WTC11 (cell line): ENCODE measurements at regions not wholly inside any gene's neighbourhood (a gene's known extent, or its start where the extent isn't known, plus 50 kb on each side); places are given as distances from the start of the nearest gene placed in this dataset.

Source experiments
- ATAC-seq: fragments of 200-7000 bp; cut with Tn5 transposase; 2 replicates; pipeline ENCODE4 v1.10.0; 2021; ENCODE audit warnings: mild to moderate bottlenecking, moderate library complexity
- CTCF ChIA-PET: fragments of 300-600 bp; sonication (Branson Sonifier 250); formaldehyde crosslinking; loops from one replicate; lab custom pipeline; 2021; ENCODE audit warnings: antibody characterized with exemption; lab: Charles Lee
- POLR2A ChIA-PET: fragments of 350-600 bp; sonication (Branson Sonifier 250); formaldehyde crosslinking; loops from one replicate; lab custom pipeline; 2021; ENCODE audit warnings: antibody characterized with exemption; lab: Charles Lee
- DNase-seq: peaks from one replicate; pipeline ENCODE4 v3.0.0; 2021; ENCODE audit warnings: low spot score
- H3K27ac Mint-ChIP-seq: 2 replicates; pipeline ENCODE4 v1.8.0; 2021; ENCODE audit warnings: mixed read lengths
- H3K27me3 Mint-ChIP-seq: 2 replicates; pipeline ENCODE4 v1.8.0; 2021; ENCODE audit warnings: low read depth, mild to moderate bottlenecking, moderate library complexity, mixed read lengths
- H3K36me3 Mint-ChIP-seq: 2 replicates; pipeline ENCODE4 v1.8.0; 2021; ENCODE audit warnings: mixed read lengths
- H3K4me1 Mint-ChIP-seq: 2 replicates; pipeline ENCODE4 v1.8.0; 2022; ENCODE audit warnings: mixed read lengths
- H3K4me3 Mint-ChIP-seq: 2 replicates; pipeline ENCODE4 v1.8.0; 2021; ENCODE audit warnings: mild to moderate bottlenecking, moderate library complexity, mixed read lengths
- H3K9me3 Mint-ChIP-seq: 2 replicates; pipeline ENCODE4 v1.8.0; 2021; ENCODE audit warnings: mixed read lengths
- CREM ChIP-seq: sonication (generic); formaldehyde crosslinking; IDR thresholded peaks from 2 replicates; pipeline ENCODE4 v1.8.1; 2022; ENCODE audit warnings: mild to moderate bottlenecking, missing genetic modification reagents, moderate library complexity
- FOXJ3 ChIP-seq: sonication (generic); formaldehyde crosslinking; IDR thresholded peaks from 2 replicates; pipeline ENCODE4 v1.9.0; 2021; ENCODE audit warnings: missing genetic modification reagents, mild to moderate bottlenecking, borderline replicate concordance
- FOXK1 ChIP-seq: sonication (generic); formaldehyde crosslinking; IDR thresholded peaks from 2 replicates; pipeline ENCODE4 v1.8.0; 2022; ENCODE audit warnings: mild to moderate bottlenecking, moderate library complexity, missing genetic modification reagents
- GABPB1 ChIP-seq: sonication (generic); formaldehyde crosslinking; IDR thresholded peaks from 2 replicates; pipeline ENCODE4 v1.8.1; 2023; ENCODE audit warnings: mild to moderate bottlenecking, missing genetic modification reagents
- KAT7 ChIP-seq: sonication (generic); formaldehyde crosslinking; IDR thresholded peaks from 2 replicates; pipeline ENCODE4 v1.8.1; 2023; ENCODE audit warnings: missing genetic modification reagents, mild to moderate bottlenecking, borderline replicate concordance
- MXD4 ChIP-seq: fragments of 250-450 bp; sonication (Bioruptor Pico); IDR thresholded peaks from 2 replicates; pipeline ENCODE4 v1.8.0; 2021; ENCODE audit warnings: mild to moderate bottlenecking, moderate library complexity, borderline replicate concordance
- NFATC4 ChIP-seq: fragments of 250-450 bp; sonication (Bioruptor Pico); IDR thresholded peaks from 2 replicates; pipeline ENCODE4 v1.9.0; 2021; ENCODE audit warnings: mild to moderate bottlenecking
- NFYB ChIP-seq: sonication (generic); formaldehyde crosslinking; conservative IDR thresholded peaks from 2 replicates; pipeline ENCODE4 v1.8.0; 2022; ENCODE audit warnings: low read depth, missing genetic modification reagents
- NR2C2 ChIP-seq: sonication (generic); formaldehyde crosslinking; IDR thresholded peaks from 2 replicates; pipeline ENCODE4 v1.8.0; 2022; ENCODE audit warnings: mild to moderate bottlenecking, missing genetic modification reagents
- OVOL2 ChIP-seq: fragments of 250-450 bp; sonication (Bioruptor Pico); IDR thresholded peaks from 2 replicates; pipeline ENCODE4 v1.9.0; 2021; ENCODE audit warnings: mild to moderate bottlenecking, borderline replicate concordance
- RORB ChIP-seq: fragments of 250-450 bp; sonication (Bioruptor Pico); IDR thresholded peaks from 2 replicates; pipeline ENCODE4 v1.9.0; 2021; ENCODE audit warnings: mild to moderate bottlenecking
- SMAD4 ChIP-seq: sonication (generic); formaldehyde crosslinking; IDR thresholded peaks from 2 replicates; pipeline ENCODE4 v1.8.0; 2022; ENCODE audit warnings: mild to moderate bottlenecking, missing genetic modification reagents
- TCF7 ChIP-seq: sonication (generic); formaldehyde crosslinking; IDR thresholded peaks from 2 replicates; pipeline ENCODE4 v1.8.0; 2022; ENCODE audit warnings: mild to moderate bottlenecking, low read depth, missing genetic modification reagents, moderate library complexity
- TEAD4 ChIP-seq: sonication (generic); formaldehyde crosslinking; IDR thresholded peaks from 2 replicates; pipeline ENCODE4 v1.8.0; 2022; ENCODE audit warnings: mild to moderate bottlenecking, missing genetic modification reagents
- ZNF396 ChIP-seq: fragments of 250-450 bp; sonication (Bioruptor Pico); IDR thresholded peaks from 2 replicates; pipeline ENCODE4 v1.8.0; 2021; ENCODE audit warnings: mild to moderate bottlenecking, moderate library complexity, borderline replicate concordance
- TF ChIP-seq, protein P1 (sequence below): sonication (generic); formaldehyde crosslinking; IDR thresholded peaks from 2 replicates; pipeline ENCODE4 v1.8.1; 2023; ENCODE audit warnings: mild to moderate bottlenecking, moderate library complexity, missing genetic modification reagents
- TF ChIP-seq, protein P2 (sequence below): fragments of 250-450 bp; sonication (Bioruptor Pico); IDR thresholded peaks from 2 replicates; pipeline ENCODE4 v1.8.0; 2021; ENCODE audit warnings: mild to moderate bottlenecking
- TF ChIP-seq, protein P3 (sequence below): sonication (generic); formaldehyde crosslinking; IDR thresholded peaks from 2 replicates; pipeline ENCODE4 v1.8.1; 2023; ENCODE audit warnings: mild to moderate bottlenecking, missing genetic modification reagents
- TF ChIP-seq, protein P4 (sequence below): fragments of 250-450 bp; sonication (Bioruptor Pico); conservative IDR thresholded peaks from 2 replicates; pipeline ENCODE4 v1.9.0; 2021; ENCODE audit warnings: mild to moderate bottlenecking
- TF ChIP-seq, protein P5 (sequence below): sonication (generic); formaldehyde crosslinking; IDR thresholded peaks from 2 replicates; pipeline ENCODE4 v1.8.1; 2023; ENCODE audit warnings: mild to moderate bottlenecking, missing genetic modification reagents, moderate library complexity
- TF ChIP-seq, protein P6 (sequence below): fragments of 250-450 bp; sonication (Bioruptor Pico); IDR thresholded peaks from 2 replicates; pipeline ENCODE4 v1.9.0; 2021; ENCODE audit warnings: moderate library complexity, mild to moderate bottlenecking, inconsistent platforms, borderline replicate concordance
- TF ChIP-seq, protein P7 (sequence below): sonication (generic); formaldehyde crosslinking; IDR thresholded peaks from 2 replicates; pipeline ENCODE4 v1.8.1; 2022; ENCODE audit warnings: low read depth, mild to moderate bottlenecking, moderate library complexity, missing genetic modification reagents, borderline replicate concordance
- TF ChIP-seq, protein P8 (sequence below): sonication (generic); formaldehyde crosslinking; conservative IDR thresholded peaks from 2 replicates; pipeline ENCODE4 v1.8.1; 2023; ENCODE audit warnings: mild to moderate bottlenecking, low read depth, missing genetic modification reagents, moderate library complexity
- TF ChIP-seq, protein P9 (sequence below): fragments of 250-450 bp; sonication (Bioruptor Pico); IDR thresholded peaks from 2 replicates; pipeline ENCODE4 v1.9.0; 2021; ENCODE audit warnings: mild to moderate bottlenecking

DNA sequence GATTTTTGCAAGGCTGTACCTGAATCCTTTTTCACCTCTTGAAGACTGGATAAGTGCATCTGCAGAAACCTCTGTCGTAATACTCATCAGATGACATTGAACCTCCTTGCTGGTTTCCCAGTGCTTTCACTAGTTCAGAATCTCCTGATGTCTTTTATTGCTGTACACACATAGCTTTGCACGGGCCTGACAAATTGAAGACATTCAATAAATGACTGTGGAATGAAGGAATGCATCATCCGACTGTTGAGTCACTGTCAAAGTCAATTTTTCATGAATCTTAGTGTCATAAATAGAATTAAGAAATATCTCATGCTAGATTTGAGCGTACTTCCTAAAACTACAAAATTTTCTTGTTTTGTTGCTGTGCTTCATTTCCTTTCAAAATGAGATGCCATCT is 598.2 kb upstream of the MAP3K7 start (continued):
- TF ChIP-seq, protein P1, sequence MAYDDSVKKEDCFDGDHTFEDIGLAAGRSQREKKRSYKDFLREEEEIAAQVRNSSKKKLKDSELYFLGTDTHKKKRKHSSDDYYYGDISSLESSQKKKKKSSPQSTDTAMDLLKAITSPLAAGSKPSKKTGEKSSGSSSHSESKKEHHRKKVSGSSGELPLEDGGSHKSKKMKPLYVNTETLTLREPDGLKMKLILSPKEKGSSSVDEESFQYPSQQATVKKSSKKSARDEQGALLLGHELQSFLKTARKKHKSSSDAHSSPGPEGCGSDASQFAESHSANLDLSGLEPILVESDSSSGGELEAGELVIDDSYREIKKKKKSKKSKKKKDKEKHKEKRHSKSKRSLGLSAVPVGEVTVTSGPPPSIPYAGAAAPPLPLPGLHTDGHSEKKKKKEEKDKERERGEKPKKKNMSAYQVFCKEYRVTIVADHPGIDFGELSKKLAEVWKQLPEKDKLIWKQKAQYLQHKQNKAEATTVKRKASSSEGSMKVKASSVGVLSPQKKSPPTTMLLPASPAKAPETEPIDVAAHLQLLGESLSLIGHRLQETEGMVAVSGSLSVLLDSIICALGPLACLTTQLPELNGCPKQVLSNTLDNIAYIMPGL (CRISPR knock-in tag) = no peak
- no peak for TF ChIP-seq GABPB1
- TF ChIP-seq, protein P2, sequence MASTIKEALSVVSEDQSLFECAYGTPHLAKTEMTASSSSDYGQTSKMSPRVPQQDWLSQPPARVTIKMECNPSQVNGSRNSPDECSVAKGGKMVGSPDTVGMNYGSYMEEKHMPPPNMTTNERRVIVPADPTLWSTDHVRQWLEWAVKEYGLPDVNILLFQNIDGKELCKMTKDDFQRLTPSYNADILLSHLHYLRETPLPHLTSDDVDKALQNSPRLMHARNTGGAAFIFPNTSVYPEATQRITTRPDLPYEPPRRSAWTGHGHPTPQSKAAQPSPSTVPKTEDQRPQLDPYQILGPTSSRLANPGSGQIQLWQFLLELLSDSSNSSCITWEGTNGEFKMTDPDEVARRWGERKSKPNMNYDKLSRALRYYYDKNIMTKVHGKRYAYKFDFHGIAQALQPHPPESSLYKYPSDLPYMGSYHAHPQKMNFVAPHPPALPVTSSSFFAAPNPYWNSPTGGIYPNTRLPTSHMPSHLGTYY (CRISPR knock-in tag) = no peak
- no peak for TF ChIP-seq OVOL2
- TF ChIP-seq, protein P3, sequence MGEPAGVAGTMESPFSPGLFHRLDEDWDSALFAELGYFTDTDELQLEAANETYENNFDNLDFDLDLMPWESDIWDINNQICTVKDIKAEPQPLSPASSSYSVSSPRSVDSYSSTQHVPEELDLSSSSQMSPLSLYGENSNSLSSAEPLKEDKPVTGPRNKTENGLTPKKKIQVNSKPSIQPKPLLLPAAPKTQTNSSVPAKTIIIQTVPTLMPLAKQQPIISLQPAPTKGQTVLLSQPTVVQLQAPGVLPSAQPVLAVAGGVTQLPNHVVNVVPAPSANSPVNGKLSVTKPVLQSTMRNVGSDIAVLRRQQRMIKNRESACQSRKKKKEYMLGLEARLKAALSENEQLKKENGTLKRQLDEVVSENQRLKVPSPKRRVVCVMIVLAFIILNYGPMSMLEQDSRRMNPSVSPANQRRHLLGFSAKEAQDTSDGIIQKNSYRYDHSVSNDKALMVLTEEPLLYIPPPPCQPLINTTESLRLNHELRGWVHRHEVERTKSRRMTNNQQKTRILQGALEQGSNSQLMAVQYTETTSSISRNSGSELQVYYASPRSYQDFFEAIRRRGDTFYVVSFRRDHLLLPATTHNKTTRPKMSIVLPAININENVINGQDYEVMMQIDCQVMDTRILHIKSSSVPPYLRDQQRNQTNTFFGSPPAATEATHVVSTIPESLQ = no peak
- TF ChIP-seq NFYB (CRISPR knock-in tag) = no peak
- no peak for TF ChIP-seq CREM (CRISPR knock-in tag)
- TF ChIP-seq, protein P4, sequence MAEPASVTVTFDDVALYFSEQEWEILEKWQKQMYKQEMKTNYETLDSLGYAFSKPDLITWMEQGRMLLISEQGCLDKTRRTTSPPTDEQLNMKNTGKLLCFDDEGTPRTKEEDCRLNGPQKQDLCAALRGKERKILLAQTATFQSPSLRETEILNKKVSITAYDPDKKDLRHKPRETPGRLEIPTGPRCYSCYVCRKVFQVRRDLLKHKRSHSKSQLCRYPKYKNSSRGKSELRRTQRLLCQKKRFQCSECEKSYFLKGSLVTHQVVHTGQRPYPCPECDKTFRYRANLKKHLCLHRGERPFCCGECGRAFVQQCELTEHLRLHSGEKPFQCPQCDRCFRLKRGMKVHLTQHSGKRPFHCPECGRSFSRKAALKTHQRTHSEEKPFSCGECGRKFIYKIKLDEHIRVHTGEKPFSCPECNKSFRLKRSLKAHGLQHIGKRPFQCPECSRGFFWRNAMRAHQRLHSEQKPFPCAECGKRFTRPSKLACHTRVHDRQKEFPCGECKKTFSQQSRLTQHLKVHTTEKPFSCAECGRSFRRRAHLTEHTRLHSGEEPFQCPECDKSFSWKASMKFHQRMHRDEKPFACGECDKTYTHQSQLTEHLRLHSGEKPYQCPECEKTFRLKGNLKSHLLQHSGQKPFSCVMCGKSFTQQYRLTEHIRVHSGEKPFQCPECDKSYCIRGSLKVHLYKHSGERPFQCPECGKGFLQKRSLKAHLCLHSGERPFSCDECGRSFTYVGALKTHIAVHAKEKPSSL (CRISPR knock-in tag) = no peak
- TF ChIP-seq FOXJ3 (CRISPR knock-in tag) = no peak
- TF ChIP-seq, protein P5, sequence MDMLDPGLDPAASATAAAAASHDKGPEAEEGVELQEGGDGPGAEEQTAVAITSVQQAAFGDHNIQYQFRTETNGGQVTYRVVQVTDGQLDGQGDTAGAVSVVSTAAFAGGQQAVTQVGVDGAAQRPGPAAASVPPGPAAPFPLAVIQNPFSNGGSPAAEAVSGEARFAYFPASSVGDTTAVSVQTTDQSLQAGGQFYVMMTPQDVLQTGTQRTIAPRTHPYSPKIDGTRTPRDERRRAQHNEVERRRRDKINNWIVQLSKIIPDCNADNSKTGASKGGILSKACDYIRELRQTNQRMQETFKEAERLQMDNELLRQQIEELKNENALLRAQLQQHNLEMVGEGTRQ (CRISPR knock-in tag) = no peak
- TF ChIP-seq, protein P6, sequence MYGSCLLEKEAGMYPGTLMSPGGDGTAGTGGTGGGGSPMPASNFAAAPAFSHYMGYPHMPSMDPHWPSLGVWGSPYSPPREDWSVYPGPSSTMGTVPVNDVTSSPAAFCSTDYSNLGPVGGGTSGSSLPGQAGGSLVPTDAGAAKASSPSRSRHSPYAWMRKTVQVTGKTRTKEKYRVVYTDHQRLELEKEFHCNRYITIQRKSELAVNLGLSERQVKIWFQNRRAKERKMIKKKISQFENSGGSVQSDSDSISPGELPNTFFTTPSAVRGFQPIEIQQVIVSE (CRISPR knock-in tag) = no peak
- TF ChIP-seq TEAD4 (CRISPR knock-in tag) = no peak

DNA sequence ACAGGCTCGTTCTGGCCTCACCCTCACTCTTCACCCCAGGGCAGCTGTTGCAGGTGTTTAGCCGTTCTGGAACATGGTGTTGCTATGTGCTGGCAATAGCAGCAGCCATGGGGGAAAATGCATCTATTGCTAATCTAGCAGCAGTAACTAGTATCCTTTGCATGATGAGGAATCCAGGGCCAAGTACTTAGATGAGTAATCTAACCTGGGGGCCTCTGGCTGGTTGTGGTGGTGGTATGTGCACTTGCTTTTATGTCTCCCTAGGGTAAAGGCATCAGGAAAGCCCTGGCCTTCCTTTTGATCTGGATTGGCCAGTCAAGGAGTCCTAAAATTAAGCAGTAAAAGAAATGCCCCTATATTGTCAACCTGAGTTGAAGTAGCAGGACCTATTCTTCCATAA is 594.5 kb upstream of the MAP3K7 start:
- ChIA-PET CTCF (no interaction called here), POLR2A (no interaction called here)
- Mint-ChIP-seq H3K9me3 (peaks cover 8% of the 10 kb centered on the region; the same call in 1 of the 2 replicates), H3K27me3 (no peaks in the 10 kb centered on the region), H3K4me3 (no peak overlapping the region), H3K4me1 (peaks cover 7% of the 10 kb centered on the region), H3K27ac (no peak overlapping the region), H3K36me3 (no peaks in the 10 kb centered on the region; the same call in 1 of the 2 replicates)
- ATAC-seq = no peak
- DNase-seq = no peak
- TF ChIP-seq, protein P7, sequence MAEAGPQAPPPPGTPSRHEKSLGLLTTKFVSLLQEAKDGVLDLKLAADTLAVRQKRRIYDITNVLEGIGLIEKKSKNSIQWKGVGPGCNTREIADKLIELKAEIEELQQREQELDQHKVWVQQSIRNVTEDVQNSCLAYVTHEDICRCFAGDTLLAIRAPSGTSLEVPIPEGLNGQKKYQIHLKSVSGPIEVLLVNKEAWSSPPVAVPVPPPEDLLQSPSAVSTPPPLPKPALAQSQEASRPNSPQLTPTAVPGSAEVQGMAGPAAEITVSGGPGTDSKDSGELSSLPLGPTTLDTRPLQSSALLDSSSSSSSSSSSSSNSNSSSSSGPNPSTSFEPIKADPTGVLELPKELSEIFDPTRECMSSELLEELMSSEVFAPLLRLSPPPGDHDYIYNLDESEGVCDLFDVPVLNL = no peak
- TF ChIP-seq, protein P8, sequence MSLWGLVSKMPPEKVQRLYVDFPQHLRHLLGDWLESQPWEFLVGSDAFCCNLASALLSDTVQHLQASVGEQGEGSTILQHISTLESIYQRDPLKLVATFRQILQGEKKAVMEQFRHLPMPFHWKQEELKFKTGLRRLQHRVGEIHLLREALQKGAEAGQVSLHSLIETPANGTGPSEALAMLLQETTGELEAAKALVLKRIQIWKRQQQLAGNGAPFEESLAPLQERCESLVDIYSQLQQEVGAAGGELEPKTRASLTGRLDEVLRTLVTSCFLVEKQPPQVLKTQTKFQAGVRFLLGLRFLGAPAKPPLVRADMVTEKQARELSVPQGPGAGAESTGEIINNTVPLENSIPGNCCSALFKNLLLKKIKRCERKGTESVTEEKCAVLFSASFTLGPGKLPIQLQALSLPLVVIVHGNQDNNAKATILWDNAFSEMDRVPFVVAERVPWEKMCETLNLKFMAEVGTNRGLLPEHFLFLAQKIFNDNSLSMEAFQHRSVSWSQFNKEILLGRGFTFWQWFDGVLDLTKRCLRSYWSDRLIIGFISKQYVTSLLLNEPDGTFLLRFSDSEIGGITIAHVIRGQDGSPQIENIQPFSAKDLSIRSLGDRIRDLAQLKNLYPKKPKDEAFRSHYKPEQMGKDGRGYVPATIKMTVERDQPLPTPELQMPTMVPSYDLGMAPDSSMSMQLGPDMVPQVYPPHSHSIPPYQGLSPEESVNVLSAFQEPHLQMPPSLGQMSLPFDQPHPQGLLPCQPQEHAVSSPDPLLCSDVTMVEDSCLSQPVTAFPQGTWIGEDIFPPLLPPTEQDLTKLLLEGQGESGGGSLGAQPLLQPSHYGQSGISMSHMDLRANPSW = no peak
- TF ChIP-seq FOXK1 (CRISPR knock-in tag) = no peak
- no peak for TF ChIP-seq OVOL2
- TF ChIP-seq ZNF396 (CRISPR knock-in tag) = no peak
- TF ChIP-seq NFATC4 (CRISPR knock-in tag) = no peak
- TF ChIP-seq RORB (CRISPR knock-in tag) = no peak
- TF ChIP-seq, protein P9, sequence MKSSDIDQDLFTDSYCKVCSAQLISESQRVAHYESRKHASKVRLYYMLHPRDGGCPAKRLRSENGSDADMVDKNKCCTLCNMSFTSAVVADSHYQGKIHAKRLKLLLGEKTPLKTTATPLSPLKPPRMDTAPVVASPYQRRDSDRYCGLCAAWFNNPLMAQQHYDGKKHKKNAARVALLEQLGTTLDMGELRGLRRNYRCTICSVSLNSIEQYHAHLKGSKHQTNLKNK = no peak
- no peak for TF ChIP-seq KAT7
- TF ChIP-seq TCF7 (CRISPR knock-in tag) = no peak
- TF ChIP-seq GABPB1 = no peak
- TF ChIP-seq MXD4 = no peak
- no peak for TF ChIP-seq CREM (CRISPR knock-in tag)
- TF ChIP-seq NR2C2 (CRISPR knock-in tag) = no peak
- TF ChIP-seq SMAD4 (CRISPR knock-in tag) = no peak
